CD4-positive, alpha-beta memory T cell (primary cell): ENCODE measurements at regions not wholly inside any gene's neighbourhood (a gene's known extent, or its start where the extent isn't known, plus 50 kb on each side); places are given as distances from the start of the nearest gene placed in this dataset.

ENCODE experiments used
- CTCF ChIA-PET: fragments of 350-600 bp; sonication (Branson Sonifier 250); formaldehyde crosslinking; loops from one replicate; lab custom pipeline; 2021; ENCODE audit warnings: inconsistent platforms; ENCODE audit not compliant: partially characterized antibody; lab: Charles Lee
- POLR2A ChIA-PET: fragments of 350-600 bp; sonication (Branson Sonifier 250); formaldehyde crosslinking; loops from one replicate; lab custom pipeline; 2021; ENCODE audit not compliant: partially characterized antibody; lab: Charles Lee
- DNase-seq, 5 donors: peaks; one replicate each; pipeline versions ENCODE4 v3.0.0 to v3.0.0-alpha.2; 2020 to 2022; ENCODE audit warnings: mixed read lengths in 1 of 5
- H3K27ac ChIP-seq: one replicate; pipeline ENCODE4 v1.7.0; 2013; ENCODE audit warnings: low read depth, low read length
- H3K27me3 ChIP-seq: 2 replicates; pipeline ENCODE4 v1.7.0; 2013; ENCODE audit warnings: mild to moderate bottlenecking, low read length, moderate library complexity; ENCODE audit not compliant: insufficient read depth
- H3K36me3 ChIP-seq: 2 replicates; pipeline ENCODE4 v1.7.0; 2013; ENCODE audit warnings: mild to moderate bottlenecking, low read length, moderate library complexity; ENCODE audit not compliant: insufficient read depth
- H3K4me1 ChIP-seq: 2 replicates; pipeline ENCODE4 v1.7.0; 2013; ENCODE audit warnings: mild to moderate bottlenecking, low read length, moderate library complexity; ENCODE audit not compliant: insufficient read depth
- H3K4me3 ChIP-seq, 2 donors: one replicate each; pipeline ENCODE4 v1.7.0; 2013; ENCODE audit warnings: low read length in 2 of 2, mild to moderate bottlenecking in 1 of 2
- H3K9me3 ChIP-seq, 2 donors: one replicate each; pipeline ENCODE4 v1.7.0; 2013; ENCODE audit warnings: low read length in 2 of 2, control low read depth in 1 of 2; ENCODE audit not compliant: control insufficient read depth in 1 of 2
- H3K27ac Mint-ChIP-seq, 7 donors: one replicate each; pipeline ENCODE4 v1.8.0; 2020 to 2021; ENCODE audit warnings: mixed read lengths in 7 of 7, mild to moderate bottlenecking in 6 of 7, inconsistent platforms in 3 of 7, moderate library complexity in 3 of 7
- H3K27me3 Mint-ChIP-seq, 2 donors: one replicate each; pipeline ENCODE4 v1.8.0; 2020 to 2021; ENCODE audit warnings: mixed read lengths in 2 of 2
- H3K36me3 Mint-ChIP-seq, 2 donors: one replicate each; pipeline ENCODE4 v1.8.0; 2020 to 2021; ENCODE audit warnings: mixed read lengths in 2 of 2, inconsistent platforms in 1 of 2, mild to moderate bottlenecking in 1 of 2
- H3K4me1 Mint-ChIP-seq, 4 donors: one replicate each; pipeline ENCODE4 v1.8.0; 2020 to 2021; ENCODE audit warnings: mixed read lengths in 4 of 4, mild to moderate bottlenecking in 1 of 4
- H3K4me3 Mint-ChIP-seq, 8 donors: one replicate each; pipeline ENCODE4 v1.8.0; 2020 to 2021; ENCODE audit warnings: mixed read lengths in 8 of 8, mild to moderate bottlenecking in 7 of 8, moderate library complexity in 6 of 8, inconsistent platforms in 3 of 8
- H3K9me3 Mint-ChIP-seq, 8 donors: one replicate each; pipeline ENCODE4 v1.8.0; 2020 to 2021; ENCODE audit warnings: mixed read lengths in 8 of 8, mild to moderate bottlenecking in 5 of 8, inconsistent platforms in 3 of 8, moderate library complexity in 1 of 8
- intact Hi-C: fragments of 100-400 bp; cut with micrococcal nuclease; formaldehyde crosslinking; loops from one replicate; pipeline ENCODE4 v1.15.1; 2023

DNA sequence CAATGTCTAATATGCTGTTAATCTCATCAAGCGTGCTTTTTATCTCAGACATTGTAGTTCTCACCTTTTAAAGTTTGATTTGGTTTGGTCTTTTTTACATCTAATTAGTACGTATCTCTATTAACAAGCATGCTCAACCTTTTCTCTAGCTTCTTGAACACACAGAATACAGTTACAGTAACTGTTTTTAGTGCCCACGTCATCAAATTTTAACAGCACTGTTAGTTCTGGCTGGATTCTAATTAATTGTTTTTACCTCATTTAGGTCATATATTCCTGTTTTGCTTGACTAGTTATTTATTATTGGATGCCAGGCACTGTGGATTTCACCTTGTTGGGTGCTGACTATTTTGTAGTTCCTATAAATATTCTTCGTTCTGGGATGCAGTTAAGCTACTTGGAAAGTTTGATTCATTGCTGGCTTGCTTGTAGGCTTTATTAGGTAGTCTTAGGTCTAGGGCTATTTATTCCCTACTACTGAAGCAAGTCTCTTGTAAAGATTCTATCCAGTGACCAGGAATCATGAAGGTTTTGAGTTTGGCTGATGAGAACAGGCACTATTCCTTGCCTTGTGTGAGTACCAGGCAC lies 263.0 kb downstream of the ETAA1 start:
- POLR2A ChIA-PET, result no interaction called here
- Histone ChIP-seq H3K27me3 (no peaks in the 10 kb centered on the region), H3K9me3 (no peaks in the 10 kb centered on the region), H3K36me3 (no peaks in the 10 kb centered on the region), H3K4me3 (no peak overlapping the region), H3K4me1 (no peaks in the 10 kb centered on the region), H3K27ac (no peak overlapping the region)
- H3K27me3 Mint-ChIP-seq, result no peaks in the 10 kb centered on the region
- no peak overlapping the region for H3K27ac Mint-ChIP-seq
- CTCF ChIA-PET, result no interaction called here
- H3K36me3 Mint-ChIP-seq, result no peaks in the 10 kb centered on the region
- peaks cover 0 to 4% (median 0%) of the 10 kb centered on the region in 8 donors for H3K9me3 Mint-ChIP-seq
- H3K4me1 Mint-ChIP-seq, result no peaks in the 10 kb centered on the region
- intact Hi-C loops, result no loop called here
- no peak for DNase-seq
- H3K4me3 Mint-ChIP-seq, result no peak overlapping the region

DNA sequence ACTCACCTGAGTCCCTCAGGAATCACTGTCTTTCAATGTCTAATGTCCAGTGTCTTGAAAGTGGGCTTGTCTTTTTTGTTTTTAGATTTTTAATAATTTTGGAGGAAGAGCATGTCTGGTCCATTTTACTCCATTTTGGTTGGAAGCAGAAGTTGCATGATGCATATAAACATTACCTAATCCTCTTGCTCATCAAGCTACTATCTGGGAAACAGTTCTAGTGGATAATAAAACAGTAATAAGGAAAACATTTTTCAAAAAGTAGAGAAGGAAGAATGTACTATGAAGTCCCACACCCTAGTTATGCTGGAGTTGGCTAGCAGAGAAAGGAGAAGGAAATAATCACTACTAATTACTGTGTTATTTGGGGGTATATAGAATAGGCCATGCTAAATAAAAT lies 263.7 kb downstream of the ETAA1 start:
- intact Hi-C loops, result no loop called here
- ChIA-PET POLR2A (no interaction called here), CTCF (no interaction called here)
- no peaks in the 10 kb centered on the region for H3K4me1 Mint-ChIP-seq
- Histone ChIP-seq H3K36me3 (no peaks in the 10 kb centered on the region), H3K27ac (no peak overlapping the region), H3K4me1 (no peaks in the 10 kb centered on the region), H3K27me3 (no peaks in the 10 kb centered on the region), H3K9me3 (no peaks in the 10 kb centered on the region), H3K4me3 (no peak overlapping the region)
- peaks cover 0 to 3% (median 0%) of the 10 kb centered on the region in 8 donors for H3K9me3 Mint-ChIP-seq
- no peaks in the 10 kb centered on the region for H3K36me3 Mint-ChIP-seq
- no peak overlapping the region for H3K27ac Mint-ChIP-seq
- no peak for DNase-seq
- peaks cover 0 to 2% of the 10 kb centered on the region in 2 donors for H3K27me3 Mint-ChIP-seq
- H3K4me3 Mint-ChIP-seq, result no peak overlapping the region

DNA sequence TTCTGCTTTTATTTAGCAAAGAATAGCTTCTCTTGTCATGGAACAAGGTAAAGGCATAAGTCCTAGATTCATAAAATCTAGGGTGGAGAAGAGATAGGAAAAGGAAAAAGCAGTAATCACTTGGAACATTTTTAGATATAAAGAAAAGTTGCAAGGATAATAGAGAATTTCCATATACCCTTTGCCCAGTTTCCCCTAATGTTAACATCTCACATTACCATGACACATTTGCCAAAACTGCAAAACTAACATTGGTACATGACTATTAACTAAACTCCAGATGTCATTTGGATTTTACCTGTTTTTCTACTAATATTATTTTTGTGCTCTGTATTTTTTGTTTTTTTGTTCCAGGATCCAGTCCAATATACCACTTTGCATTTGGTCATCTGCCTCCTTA lies 265.1 kb downstream of the ETAA1 start:
- no peaks in the 10 kb centered on the region for H3K4me1 Mint-ChIP-seq
- intact Hi-C loops, result no loop called here
- H3K27me3 ChIP-seq, result no peaks in the 10 kb centered on the region
- no peak overlapping the region for H3K27ac ChIP-seq
- POLR2A ChIA-PET, result no interaction called here
- no peaks in the 10 kb centered on the region for H3K36me3 Mint-ChIP-seq
- no peak overlapping the region for H3K4me3 Mint-ChIP-seq
- no peaks in the 10 kb centered on the region for H3K36me3 ChIP-seq
- H3K9me3 Mint-ChIP-seq, result peaks cover 0 to 3% (median 0%) of the 10 kb centered on the region in 8 donors
- no peak for DNase-seq
- no peaks in the 10 kb centered on the region for H3K4me1 ChIP-seq
- CTCF ChIA-PET, result no interaction called here
- H3K27me3 Mint-ChIP-seq, result peaks cover 0 to 2% of the 10 kb centered on the region in 2 donors
- no peak overlapping the region for H3K27ac Mint-ChIP-seq
- no peak overlapping the region for H3K4me3 ChIP-seq
- H3K9me3 ChIP-seq, result no peaks in the 10 kb centered on the region

DNA sequence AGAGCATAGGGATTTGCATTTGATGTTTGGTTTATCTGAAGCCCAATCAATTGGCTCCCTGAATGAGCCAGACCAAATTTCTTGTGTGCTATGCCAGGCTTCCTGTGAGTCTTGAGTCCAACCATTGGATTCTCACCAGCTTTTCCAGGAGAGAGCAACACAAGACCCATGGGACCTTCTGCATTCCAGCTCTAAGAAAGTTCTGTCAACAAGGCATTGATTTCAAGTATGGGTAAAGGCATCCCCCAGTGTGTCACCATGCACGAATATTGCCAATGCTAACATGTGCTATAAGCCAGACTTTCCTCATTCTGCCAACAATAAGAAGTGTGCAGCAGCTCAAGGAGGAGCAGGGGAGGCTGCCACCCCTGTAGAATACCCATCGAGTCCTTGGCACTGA lies 266.6 kb downstream of the ETAA1 start:
- Histone ChIP-seq H3K4me3 (no peak overlapping the region), H3K9me3 (no peaks in the 10 kb centered on the region), H3K27me3 (no peaks in the 10 kb centered on the region), H3K4me1 (no peaks in the 10 kb centered on the region), H3K27ac (no peak overlapping the region), H3K36me3 (no peaks in the 10 kb centered on the region)
- DNase-seq, result no peak
- no peaks in the 10 kb centered on the region for H3K36me3 Mint-ChIP-seq
- ChIA-PET POLR2A (no interaction called here), CTCF (no interaction called here)
- intact Hi-C loops, result no loop called here
- no peaks in the 10 kb centered on the region for H3K4me1 Mint-ChIP-seq
- no peak overlapping the region for H3K4me3 Mint-ChIP-seq
- H3K9me3 Mint-ChIP-seq, result peaks cover 0 to 3% (median 0%) of the 10 kb centered on the region in 8 donors
- no peak overlapping the region for H3K27ac Mint-ChIP-seq
- H3K27me3 Mint-ChIP-seq, result peaks cover 0 to 2% of the 10 kb centered on the region in 2 donors

DNA sequence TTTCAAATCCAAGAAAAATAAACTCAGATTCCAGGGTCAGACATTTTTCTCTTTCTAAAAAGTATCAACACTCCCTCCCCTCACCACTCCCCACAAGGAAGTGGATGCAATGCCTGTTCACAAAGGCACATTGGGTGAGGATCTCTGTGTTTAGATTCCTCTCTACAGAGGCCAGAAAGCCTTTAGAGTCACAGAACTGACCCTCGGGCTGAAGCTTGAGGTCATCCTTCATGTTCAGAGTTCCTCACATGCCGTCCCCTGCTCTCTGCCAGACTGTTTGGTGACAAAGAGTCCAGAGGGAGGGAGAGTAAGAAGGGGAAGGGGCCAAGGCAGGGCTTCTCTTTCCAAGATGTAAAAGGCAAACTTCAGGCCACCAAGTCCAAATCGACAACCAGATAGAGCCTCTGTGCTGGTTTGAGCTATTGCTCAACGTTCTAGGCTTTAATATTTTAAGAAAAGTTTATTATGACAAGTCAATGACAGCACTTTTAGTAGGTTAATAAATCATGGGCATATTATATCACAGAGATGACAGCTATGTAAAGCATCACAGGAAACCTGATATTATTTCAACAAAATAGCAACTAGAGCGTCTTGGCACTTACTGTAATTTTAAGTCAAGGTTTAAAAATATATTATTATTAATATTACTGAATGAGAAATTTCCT lies 269.4 kb downstream of the ETAA1 start:
- Histone ChIP-seq H3K27ac (no peak overlapping the region), H3K4me1 (no peaks in the 10 kb centered on the region), H3K27me3 (no peaks in the 10 kb centered on the region), H3K36me3 (no peaks in the 10 kb centered on the region), H3K4me3 (no peak overlapping the region), H3K9me3 (no peaks in the 10 kb centered on the region)
- H3K4me1 Mint-ChIP-seq, result no peaks in the 10 kb centered on the region
- no peaks in the 10 kb centered on the region for H3K36me3 Mint-ChIP-seq
- no peak for DNase-seq
- peaks cover 0 to 3% (median 0%) of the 10 kb centered on the region in 8 donors for H3K9me3 Mint-ChIP-seq
- peaks cover 0 to 3% of the 10 kb centered on the region in 2 donors for H3K27me3 Mint-ChIP-seq
- POLR2A ChIA-PET, result no interaction called here
- no peak overlapping the region for H3K4me3 Mint-ChIP-seq
- H3K27ac Mint-ChIP-seq, result no peak overlapping the region
- intact Hi-C loops, result no loop called here
- CTCF ChIA-PET, result no interaction called here

DNA sequence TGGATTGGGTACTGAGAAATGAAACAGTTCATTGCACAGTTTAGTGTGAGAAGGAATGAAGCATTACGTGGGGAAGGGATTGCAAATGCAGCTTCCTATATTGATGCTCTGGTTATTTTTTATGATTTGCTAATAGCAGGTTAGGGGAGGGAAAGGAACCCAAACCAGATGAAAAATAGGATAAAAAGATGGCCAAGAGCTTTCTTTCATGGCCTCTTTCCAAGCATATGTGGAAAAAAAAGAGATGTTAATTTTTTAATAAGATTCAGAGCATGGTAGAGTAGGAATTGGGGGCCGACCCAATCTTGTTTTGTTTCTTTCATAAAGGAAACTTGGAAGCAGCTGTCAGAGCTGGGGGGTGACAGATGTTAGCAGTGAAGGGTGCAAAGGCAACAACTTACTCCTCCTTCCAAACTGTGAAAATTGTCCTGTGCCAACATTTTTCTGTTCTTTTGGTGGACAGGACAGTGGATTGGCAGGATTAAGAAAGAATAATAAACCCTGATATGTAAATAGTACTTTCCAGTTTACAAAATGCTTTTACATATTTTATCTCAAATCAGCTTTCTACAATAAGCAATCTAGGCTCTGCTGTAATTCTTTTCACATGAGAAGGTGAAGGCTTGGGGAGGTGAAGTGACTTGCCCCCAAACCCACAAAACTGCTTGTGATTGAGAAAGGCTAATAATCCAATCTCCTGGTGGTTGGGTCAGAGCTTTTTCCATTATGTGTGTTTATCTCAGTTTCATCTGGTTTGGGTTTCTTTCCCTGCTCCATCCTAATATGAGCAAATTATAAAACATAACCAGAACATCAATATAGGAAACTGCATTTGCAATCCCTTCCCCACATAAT lies 270.1 kb downstream of the ETAA1 start:
- Histone ChIP-seq H3K27ac (no peak overlapping the region), H3K36me3 (no peaks in the 10 kb centered on the region), H3K4me3 (no peak overlapping the region), H3K9me3 (no peaks in the 10 kb centered on the region), H3K4me1 (no peaks in the 10 kb centered on the region), H3K27me3 (no peaks in the 10 kb centered on the region)
- Mint-ChIP-seq H3K4me1 (no peaks in the 10 kb centered on the region), H3K4me3 (no peak overlapping the region), H3K27ac (no peak overlapping the region), H3K27me3 (peaks cover 0 to 3% of the 10 kb centered on the region in 2 donors), H3K9me3 (peaks cover 0 to 3% (median 0%) of the 10 kb centered on the region in 8 donors), H3K36me3 (no peaks in the 10 kb centered on the region)
- DNase-seq, result no peak
- intact Hi-C loops, result no loop called here
- ChIA-PET POLR2A (no interaction called here), CTCF (no interaction called here)

DNA sequence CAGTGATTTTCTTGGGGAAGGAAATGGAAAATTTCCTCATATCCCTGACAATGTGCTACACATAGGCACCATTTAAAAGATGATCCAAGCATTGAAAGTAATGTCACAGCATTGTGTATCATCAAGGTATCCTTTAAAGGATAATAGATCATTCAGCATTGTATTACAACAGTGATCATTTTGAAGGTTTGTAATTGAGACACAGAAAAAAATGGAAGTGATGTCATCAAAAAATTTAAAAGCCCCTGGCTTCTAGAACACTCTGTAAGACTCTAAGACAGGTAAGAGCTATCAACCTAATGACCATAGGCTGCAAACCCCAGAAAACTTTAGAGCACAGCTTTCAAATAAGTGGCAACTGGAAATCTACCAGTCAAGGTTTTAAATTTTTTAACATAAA lies 271.4 kb downstream of the ETAA1 start:
- peaks cover 0 to 3% of the 10 kb centered on the region in 2 donors for H3K27me3 Mint-ChIP-seq
- ChIA-PET CTCF (no interaction called here), POLR2A (no interaction called here)
- Histone ChIP-seq H3K4me3 (no peak overlapping the region), H3K27me3 (no peaks in the 10 kb centered on the region), H3K9me3 (no peaks in the 10 kb centered on the region), H3K36me3 (no peaks in the 10 kb centered on the region), H3K27ac (no peak overlapping the region), H3K4me1 (no peaks in the 10 kb centered on the region)
- intact Hi-C loops, result no loop called here
- H3K27ac Mint-ChIP-seq, result no peak overlapping the region
- H3K36me3 Mint-ChIP-seq, result no peaks in the 10 kb centered on the region
- peaks cover 0 to 3% (median 0%) of the 10 kb centered on the region in 8 donors for H3K9me3 Mint-ChIP-seq
- no peaks in the 10 kb centered on the region for H3K4me1 Mint-ChIP-seq
- no peak overlapping the region for H3K4me3 Mint-ChIP-seq
- DNase-seq, result no peak
